ENCODE measurements at regions not wholly inside any gene's neighbourhood (a gene's known extent, or its start where the extent isn't known, plus 50 kb on each side); places are given as distances from the start of the nearest gene placed in this dataset.
"Not testable (repeated sequence)": the region's sequence is repeated elsewhere in the genome, so short reads cannot be mapped to it uniquely, and the experiment has no call there.

GRCh38 chr1:99501871-99502270 is 144.0 kb upstream of the PALMD start:
- DNase-seq (ENCODE audit: low read depth) = no peak

GRCh38 chr1:99502400-99502799 is 143.5 kb upstream of the PALMD start:
- no peak for DNase-seq (ENCODE audit: low read depth)

- DNase-seq (ENCODE audit: low read depth) = no peak
Measured at GRCh38 chr1:99503276-99503747, 142.6 kb upstream of the PALMD start.

GRCh38 chr1:99504287-99504686 is 141.6 kb upstream of the PALMD start:
- DNase-seq (ENCODE audit: low read depth) = no peak

- DNase-seq (ENCODE audit: low read depth) = no peak
Measured at GRCh38 chr1:99506631-99507030, 139.3 kb upstream of the PALMD start.

GRCh38 chr1:99507446-99507845 is 138.5 kb upstream of the PALMD start:
- not testable (repeated sequence) for DNase-seq (ENCODE audit: low read depth)

GRCh38 chr1:99507906-99508732 is 137.8 kb upstream of the PALMD start:
- no peak for DNase-seq (ENCODE audit: low read depth)

- DNase-seq (ENCODE audit: low read depth) = not testable (repeated sequence)
Measured at GRCh38 chr1:99508733-99509445, 137.0 kb upstream of the PALMD start.

GRCh38 chr1:99514823-99515552 is 130.9 kb upstream of the PALMD start:
- DNase-seq (ENCODE audit: low read depth) = not testable (repeated sequence)

GRCh38 chr1:99516141-99516540 is 129.8 kb upstream of the PALMD start:
- DNase-seq (ENCODE audit: low read depth) = no peak

GRCh38 chr1:99520121-99520520 is 125.8 kb upstream of the PALMD start:
- no peak for DNase-seq (ENCODE audit: low read depth)

GRCh38 chr1:99525331-99525730 is 120.6 kb upstream of the PALMD start:
- DNase-seq (ENCODE audit: low read depth) = no peak

- no peak for DNase-seq (ENCODE audit: low read depth)
Measured at GRCh38 chr1:99527078-99527477, 118.8 kb upstream of the PALMD start.

- no peak for DNase-seq (ENCODE audit: low read depth)
Measured at GRCh38 chr1:99527545-99527944, 118.4 kb upstream of the PALMD start.

- DNase-seq (ENCODE audit: low read depth) = no peak
Measured at GRCh38 chr1:99529002-99529401, 116.9 kb upstream of the PALMD start.

GRCh38 chr1:99531578-99532275 is 114.2 kb upstream of the PALMD start:
- DNase-seq (ENCODE audit: low read depth) = no peak

GRCh38 chr1:99532276-99532580 is 113.7 kb upstream of the PALMD start:
- no peak for DNase-seq (ENCODE audit: low read depth)

GRCh38 chr1:99533909-99534637 is 111.8 kb upstream of the PALMD start:
- no peak for DNase-seq (ENCODE audit: low read depth)

- DNase-seq (ENCODE audit: low read depth) = no peak
Measured at GRCh38 chr1:99534638-99534930, 111.3 kb upstream of the PALMD start.

GRCh38 chr1:99535470-99536164 is 110.3 kb upstream of the PALMD start:
- no peak for DNase-seq (ENCODE audit: low read depth)

Measured in stimulated activated CD4-positive, alpha-beta T cell treated with anti-CD3 and anti-CD28 coated beads, Interleukin-2, amount 100 ng/mL, for 4 hours (primary cell).